GM23338 (cell line): ENCODE measurements at regions not wholly inside any gene's neighbourhood (a gene's known extent, or its start where the extent isn't known, plus 50 kb on each side); places are given as distances from the start of the nearest gene placed in this dataset.

Experiments used
- ATAC-seq: fragments of 200-7000 bp; cut with Tn5 transposase; 3 replicates; pipeline ENCODE4 v1.9.1; 2020
- DNase-seq: peaks from one replicate; pipeline ENCODE4 v3.0.0-alpha.2; 2015; ENCODE audit warnings: low spot score
- H2AFZ ChIP-seq: fragments of 200-600 bp; sonication (generic); 2 replicates; pipeline ENCODE4 v1.8.0; 2016; ENCODE audit warnings: antibody characterized with exemption, mild to moderate bottlenecking, moderate library complexity
- H3F3A ChIP-seq: fragments of 200-600 bp; sonication (generic); replicated peaks from 2 replicates; pipeline ENCODE4 v1.8.0; 2017; ENCODE audit warnings: antibody characterized with exemption, mixed run types, low read depth
- H3K27ac ChIP-seq: fragments of 200-600 bp; sonication (generic); 2 replicates; pipeline ENCODE4 v1.6.1; 2016; ENCODE audit warnings: low read depth
- H3K27me3 ChIP-seq: fragments of 200-600 bp; sonication (generic); 2 replicates; pipeline ENCODE4 v1.8.0; 2016; ENCODE audit warnings: mild to moderate bottlenecking, mixed run types, moderate library complexity; ENCODE audit not compliant: insufficient read depth
- H3K36me3 ChIP-seq: fragments of 200-600 bp; sonication (generic); 2 replicates; pipeline ENCODE4 v1.8.0; 2016; ENCODE audit warnings: mild to moderate bottlenecking; ENCODE audit not compliant: insufficient read depth
- H3K4me1 ChIP-seq: fragments of 200-600 bp; sonication (generic); 2 replicates; pipeline ENCODE4 v1.8.0; 2016; ENCODE audit warnings: mild to moderate bottlenecking, moderate library complexity; ENCODE audit not compliant: insufficient read depth
- H3K4me2 ChIP-seq: fragments of 200-600 bp; sonication (generic); 2 replicates; pipeline ENCODE4 v1.7.1; 2017; ENCODE audit warnings: mixed run types
- H3K4me3 ChIP-seq: fragments of 200-600 bp; sonication (generic); 2 replicates; pipeline ENCODE4 v1.6.1; 2016; ENCODE audit warnings: mixed run types
- H3K79me2 ChIP-seq: fragments of 200-600 bp; sonication (generic); replicated peaks from 2 replicates; pipeline ENCODE4 v1.8.0; 2017; ENCODE audit warnings: mild to moderate bottlenecking; ENCODE audit not compliant: insufficient read depth
- H3K9me2 ChIP-seq: fragments of 200-600 bp; sonication (generic); 2 replicates; pipeline ENCODE4 v1.8.0; 2017; ENCODE audit not compliant: insufficient read depth
- H4K20me1 ChIP-seq: fragments of 200-600 bp; sonication (generic); replicated peaks from 2 replicates; pipeline ENCODE4 v1.8.0; 2017; ENCODE audit warnings: mild to moderate bottlenecking; ENCODE audit not compliant: insufficient read depth
- H3K27ac Mint-ChIP-seq: 2 replicates; pipeline ENCODE4 v1.8.0; 2020; ENCODE audit warnings: inconsistent platforms, mild to moderate bottlenecking, moderate library complexity, mixed read lengths
- H3K27me3 Mint-ChIP-seq: 3 replicates; pipeline ENCODE4 v1.8.0; 2022; ENCODE audit warnings: low read depth, mild to moderate bottlenecking, moderate library complexity, mixed read lengths, inconsistent platforms; ENCODE audit not compliant: insufficient read depth, poor library complexity
- H3K36me3 Mint-ChIP-seq: 3 replicates; pipeline ENCODE4 v1.8.0; 2021; ENCODE audit warnings: low read depth, mild to moderate bottlenecking, inconsistent platforms, moderate library complexity, mixed read lengths
- H3K4me1 Mint-ChIP-seq: 3 replicates; pipeline ENCODE4 v1.8.0; 2020; ENCODE audit warnings: mild to moderate bottlenecking, inconsistent platforms, mixed read lengths
- H3K4me3 Mint-ChIP-seq: 3 replicates; pipeline ENCODE4 v1.8.0; 2021; ENCODE audit warnings: moderate library complexity, mild to moderate bottlenecking, inconsistent platforms, mixed read lengths
- H3K9me3 Mint-ChIP-seq: 3 replicates; pipeline ENCODE4 v1.8.0; 2020; ENCODE audit warnings: moderate library complexity, mild to moderate bottlenecking, inconsistent platforms, mixed read lengths
- CREB1 ChIP-seq: fragments of 250-450 bp; sonication (Bioruptor Pico); IDR thresholded peaks from 2 replicates; pipeline ENCODE4 v1.5.0; 2020; ENCODE audit warnings: low read depth, mild to moderate bottlenecking, moderate library complexity
- ETS1 ChIP-seq: IDR thresholded peaks from 2 replicates; pipeline ENCODE4 v1.6.1; 2016; ENCODE audit warnings: antibody characterized with exemption
- EZH2phosphoT487 ChIP-seq: fragments of 200-600 bp; sonication (generic); IDR thresholded peaks from one replicate; pipeline ENCODE4 v1.8.1; 2018; ENCODE audit warnings: antibody characterized with exemption; ENCODE audit not compliant: unreplicated experiment
- NANOG ChIP-seq: IDR thresholded peaks from 2 replicates; pipeline ENCODE4 v1.6.1; 2016; ENCODE audit warnings: antibody characterized with exemption, borderline replicate concordance
- STAT1 ChIP-seq: IDR thresholded peaks from one replicate; pipeline ENCODE4 v1.6.1; 2016; ENCODE audit warnings: antibody characterized with exemption; ENCODE audit not compliant: unreplicated experiment
- ZNF331 ChIP-seq: fragments of 250-450 bp; sonication (Bioruptor Pico); IDR thresholded peaks from 2 replicates; pipeline ENCODE4 v1.5.0; 2020; ENCODE audit warnings: low read depth, mild to moderate bottlenecking, moderate library complexity
- TF ChIP-seq, protein P1 (sequence below): IDR thresholded peaks from one replicate; pipeline ENCODE4 v1.6.1; 2018; ENCODE audit warnings: antibody characterized with exemption; ENCODE audit not compliant: unreplicated experiment

- no peaks in the 10 kb centered on the region for H4K20me1 ChIP-seq
- H3K36me3 ChIP-seq, result no peaks in the 10 kb centered on the region
- H2AFZ ChIP-seq, result no peak overlapping the region
- H3K9me2 ChIP-seq, result peaks cover 7% of the 10 kb centered on the region; the same call in 1 of the 2 replicates
- Mint-ChIP-seq H3K4me3 (no peak overlapping the region), H3K9me3 (peaks cover 16% of the 10 kb centered on the region), H3K27ac (no peak overlapping the region), H3K36me3 (peaks cover 8% of the 10 kb centered on the region; the same call in 1 of the 3 replicates), H3K4me1 (peaks cover 7% of the 10 kb centered on the region; the same call in 2 of the 3 replicates), H3K27me3 (peaks cover 6% of the 10 kb centered on the region)
- H3K4me3 ChIP-seq, result no peak overlapping the region
- no peaks in the 10 kb centered on the region for H3K79me2 ChIP-seq
- H3K27ac ChIP-seq, result no peak overlapping the region
- no peaks in the 10 kb centered on the region; the same call in 1 of the 2 replicates for H3K27me3 ChIP-seq
- ATAC-seq (no peak), DNase-seq (no peak)
- no peak overlapping the region for H3K4me2 ChIP-seq
- 0 out of 2 replicates have a peak, but pooled peaks cover 6% of the 10 kb centered on the region for H3K4me1 ChIP-seq
- no peak for TF ChIP-seq STAT1
- TF ChIP-seq CREB1, result no peak
- no peak for TF ChIP-seq ETS1
- TF ChIP-seq EZH2phosphoT487, result no peak
- TF ChIP-seq, protein P1, sequence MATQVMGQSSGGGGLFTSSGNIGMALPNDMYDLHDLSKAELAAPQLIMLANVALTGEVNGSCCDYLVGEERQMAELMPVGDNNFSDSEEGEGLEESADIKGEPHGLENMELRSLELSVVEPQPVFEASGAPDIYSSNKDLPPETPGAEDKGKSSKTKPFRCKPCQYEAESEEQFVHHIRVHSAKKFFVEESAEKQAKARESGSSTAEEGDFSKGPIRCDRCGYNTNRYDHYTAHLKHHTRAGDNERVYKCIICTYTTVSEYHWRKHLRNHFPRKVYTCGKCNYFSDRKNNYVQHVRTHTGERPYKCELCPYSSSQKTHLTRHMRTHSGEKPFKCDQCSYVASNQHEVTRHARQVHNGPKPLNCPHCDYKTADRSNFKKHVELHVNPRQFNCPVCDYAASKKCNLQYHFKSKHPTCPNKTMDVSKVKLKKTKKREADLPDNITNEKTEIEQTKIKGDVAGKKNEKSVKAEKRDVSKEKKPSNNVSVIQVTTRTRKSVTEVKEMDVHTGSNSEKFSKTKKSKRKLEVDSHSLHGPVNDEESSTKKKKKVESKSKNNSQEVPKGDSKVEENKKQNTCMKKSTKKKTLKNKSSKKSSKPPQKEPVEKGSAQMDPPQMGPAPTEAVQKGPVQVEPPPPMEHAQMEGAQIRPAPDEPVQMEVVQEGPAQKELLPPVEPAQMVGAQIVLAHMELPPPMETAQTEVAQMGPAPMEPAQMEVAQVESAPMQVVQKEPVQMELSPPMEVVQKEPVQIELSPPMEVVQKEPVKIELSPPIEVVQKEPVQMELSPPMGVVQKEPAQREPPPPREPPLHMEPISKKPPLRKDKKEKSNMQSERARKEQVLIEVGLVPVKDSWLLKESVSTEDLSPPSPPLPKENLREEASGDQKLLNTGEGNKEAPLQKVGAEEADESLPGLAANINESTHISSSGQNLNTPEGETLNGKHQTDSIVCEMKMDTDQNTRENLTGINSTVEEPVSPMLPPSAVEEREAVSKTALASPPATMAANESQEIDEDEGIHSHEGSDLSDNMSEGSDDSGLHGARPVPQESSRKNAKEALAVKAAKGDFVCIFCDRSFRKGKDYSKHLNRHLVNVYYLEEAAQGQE, result no peak
- no peak for TF ChIP-seq NANOG
- TF ChIP-seq ZNF331 (CRISPR knock-in tag), result no peak
- no peaks in the 10 kb centered on the region for H3F3A ChIP-seq
Measured at GRCh38 chr12:65662590-65662989, 161.7 kb upstream of the HMGA2 start.

DNA sequence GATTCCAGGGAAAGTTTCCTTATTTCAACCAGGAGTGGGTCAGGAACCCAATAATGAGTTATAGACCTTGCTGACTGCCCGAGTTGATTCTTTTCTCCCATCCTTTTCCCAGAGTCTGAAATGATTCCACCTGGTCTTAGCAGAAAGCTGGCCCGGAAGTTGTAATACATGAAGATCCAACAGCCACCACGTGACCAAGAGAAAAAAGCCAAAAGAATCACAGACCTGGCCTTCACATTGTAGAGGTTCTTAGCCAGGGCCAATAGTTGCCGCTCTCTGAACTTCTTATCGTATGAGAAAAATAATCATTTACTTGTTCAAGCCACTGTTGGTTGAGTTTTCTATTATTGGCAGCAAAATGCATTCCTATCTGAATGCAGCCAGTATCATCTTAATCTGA is 161.2 kb upstream of the HMGA2 start:
- H3K27me3 Mint-ChIP-seq, result peaks cover 6% of the 10 kb centered on the region
- Histone ChIP-seq H3K79me2 (no peaks in the 10 kb centered on the region), H4K20me1 (no peaks in the 10 kb centered on the region), H3F3A (no peaks in the 10 kb centered on the region), H3K4me1 (peaks cover 11% of the 10 kb centered on the region; the same call in 1 of the 2 replicates), H3K27me3 (no peaks in the 10 kb centered on the region; the same call in 1 of the 2 replicates), H3K4me2 (no peak overlapping the region), H2AFZ (no peak overlapping the region), H3K27ac (no peak overlapping the region), H3K36me3 (no peaks in the 10 kb centered on the region), H3K9me2 (peaks cover 7% of the 10 kb centered on the region; the same call in 1 of the 2 replicates), H3K4me3 (no peak overlapping the region)
- no peak overlapping the region for H3K27ac Mint-ChIP-seq
- TF ChIP-seq STAT1, result no peak
- H3K36me3 Mint-ChIP-seq, result peaks cover 8% of the 10 kb centered on the region; the same call in 1 of the 3 replicates
- ATAC-seq (no peak), DNase-seq (no peak)
- H3K4me1 Mint-ChIP-seq, result peaks cover 8% of the 10 kb centered on the region
- no peak overlapping the region for H3K4me3 Mint-ChIP-seq
- H3K9me3 Mint-ChIP-seq, result peaks cover 16% of the 10 kb centered on the region
